IMR-90 (cell line): ENCODE measurements at regions not wholly inside any gene's neighbourhood (a gene's known extent, or its start where the extent isn't known, plus 50 kb on each side); places are given as distances from the start of the nearest gene placed in this dataset.

ENCODE experiments used
- CEBPB ChIP-seq: IDR thresholded peaks from 2 replicates; pipeline ENCODE4 v1.6.1; 2012; ENCODE audit warnings: low read depth, low read length, improper control_type of control experiment
- CTCF ChIP-seq: conservative IDR thresholded peaks from 2 replicates; pipeline ENCODE4 v1.5.1; 2012; ENCODE audit warnings: mild to moderate bottlenecking, low read depth, low read length, improper control_type of control experiment
- FOS ChIP-seq: fragments of 150-350 bp; IDR thresholded peaks from 2 replicates; pipeline ENCODE4 v1.6.1; 2016; ENCODE audit warnings: low read depth, low read length
- NFE2L2 ChIP-seq: fragments of 150-350 bp; IDR thresholded peaks from 2 replicates; pipeline ENCODE4 v1.6.1; 2016; ENCODE audit warnings: low read depth, mild to moderate bottlenecking, low read length
- POLR2A ChIP-seq: IDR thresholded peaks from 2 replicates; pipeline ENCODE4 v1.6.1; 2012; ENCODE audit warnings: mild to moderate bottlenecking, low read depth, low read length
- RAD21 ChIP-seq: IDR thresholded peaks from 2 replicates; pipeline ENCODE4 v1.6.1; 2012; ENCODE audit warnings: low read length, improper control_type of control experiment
- SMC3 ChIP-seq: fragments of 150-350 bp; IDR thresholded peaks from 2 replicates; pipeline ENCODE4 v1.6.1; 2016; ENCODE audit warnings: low read depth, mild to moderate bottlenecking, antibody characterized with exemption, low read length, moderate library complexity
- USF2 ChIP-seq: fragments of 150-350 bp; IDR thresholded peaks from 2 replicates; pipeline ENCODE4 v1.6.1; 2017; ENCODE audit warnings: mild to moderate bottlenecking, antibody characterized with exemption, low read length, low read depth
- TF ChIP-seq, protein P1 (sequence below): fragments of 150-350 bp; IDR thresholded peaks from 2 replicates; pipeline ENCODE4 v1.6.1; 2016; ENCODE audit warnings: low read depth, mild to moderate bottlenecking, low read length, moderate library complexity, borderline replicate concordance

GRCh38 chr5:124438026-124438902, 308.2 kb downstream of the ZNF608 start:
- TF ChIP-seq CTCF (no peak), SMC3 (no peak), USF2 (no peak), POLR2A (no peak), NFE2L2 (no peak), FOS (no peak), CEBPB (no peak), RAD21 (no peak)
- TF ChIP-seq, protein P1, sequence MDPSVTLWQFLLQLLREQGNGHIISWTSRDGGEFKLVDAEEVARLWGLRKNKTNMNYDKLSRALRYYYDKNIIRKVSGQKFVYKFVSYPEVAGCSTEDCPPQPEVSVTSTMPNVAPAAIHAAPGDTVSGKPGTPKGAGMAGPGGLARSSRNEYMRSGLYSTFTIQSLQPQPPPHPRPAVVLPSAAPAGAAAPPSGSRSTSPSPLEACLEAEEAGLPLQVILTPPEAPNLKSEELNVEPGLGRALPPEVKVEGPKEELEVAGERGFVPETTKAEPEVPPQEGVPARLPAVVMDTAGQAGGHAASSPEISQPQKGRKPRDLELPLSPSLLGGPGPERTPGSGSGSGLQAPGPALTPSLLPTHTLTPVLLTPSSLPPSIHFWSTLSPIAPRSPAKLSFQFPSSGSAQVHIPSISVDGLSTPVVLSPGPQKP = no peak
